Keratinocyte (primary cell): ENCODE measurements at regions not wholly inside any gene's neighbourhood (a gene's known extent, or its start where the extent isn't known, plus 50 kb on each side); places are given as distances from the start of the nearest gene placed in this dataset.
"Not testable (repeated sequence)": the region's sequence is repeated elsewhere in the genome, so short reads cannot be mapped to it uniquely, and the experiment has no call there.

ENCODE experiments used
- DNase-seq: peaks from one replicate; pipeline ENCODE4 v3.0.0-alpha.2; 2011; ENCODE audit warnings: low read depth, missing footprints, low spot score
- FAIRE-seq: peaks from 2 replicates; lab custom pipeline; 2011; peaks lifted over from hg19 to GRCh38; lab: Jason Lieb, UNC
- H2AFZ ChIP-seq: 2 replicates; pipeline ENCODE4 v1.6.0; 2012; ENCODE audit warnings: low read length, control low read depth, inconsistent platforms; ENCODE audit not compliant: control insufficient read depth
- H3K27ac ChIP-seq: 2 replicates; pipeline ENCODE4 v1.5.1; 2011; ENCODE audit warnings: low read length; ENCODE audit not compliant: control insufficient read depth, insufficient read depth
- H3K27me3 ChIP-seq: 3 replicates; pipeline ENCODE4 v1.6.0; 2011; ENCODE audit warnings: low read length; ENCODE audit not compliant: control insufficient read depth, insufficient read depth; ENCODE audit errors: extremely low read depth
- H3K36me3 ChIP-seq, 2 experiments: 2 replicates in 1 of 2; 3 replicates in 1 of 2; pipeline ENCODE4 v1.5.1; 2011; ENCODE audit warnings: low read length in 2 of 2, mild to moderate bottlenecking in 1 of 2; ENCODE audit not compliant: control insufficient read depth in 2 of 2, insufficient read depth in 2 of 2; ENCODE audit errors: extremely low read depth in 1 of 2
- H3K4me1 ChIP-seq: 3 replicates; pipeline ENCODE4 v1.5.1; 2011; ENCODE audit warnings: low read length; ENCODE audit not compliant: control insufficient read depth, insufficient read depth; ENCODE audit errors: extremely low read depth
- H3K4me2 ChIP-seq: 3 replicates; pipeline ENCODE4 v1.6.0; 2011; ENCODE audit warnings: low read depth, low read length; ENCODE audit not compliant: control insufficient read depth, insufficient read depth; ENCODE audit errors: extremely low read depth
- H3K4me3 ChIP-seq, 3 experiments: fragments of 200-600 bp in 1 of 3; sonication (generic) in 1 of 3; 2 replicates in 2 of 3; 3 replicates in 1 of 3; pipeline ENCODE4 v1.5.1; 2011 to 2016; ENCODE audit warnings: low read length in 3 of 3, mild to moderate bottlenecking in 3 of 3, control low read depth in 2 of 3, inconsistent platforms in 1 of 3, low read depth in 1 of 3, mixed read lengths in 1 of 3, mixed run types in 1 of 3, moderate library complexity in 1 of 3; ENCODE audit not compliant: control insufficient read depth in 2 of 3, insufficient read depth in 2 of 3; ENCODE audit errors: extremely low read depth in 1 of 3
- H3K79me2 ChIP-seq: 2 replicates; pipeline ENCODE4 v1.6.0; 2012; ENCODE audit warnings: low read length; ENCODE audit not compliant: control insufficient read depth, insufficient read depth
- H3K9ac ChIP-seq: 3 replicates; pipeline ENCODE4 v1.6.0; 2011; ENCODE audit warnings: low read length; ENCODE audit not compliant: control insufficient read depth, insufficient read depth; ENCODE audit errors: extremely low read depth
- H3K9me1 ChIP-seq: 3 replicates; pipeline ENCODE4 v1.6.0; 2011; ENCODE audit warnings: low read length; ENCODE audit not compliant: control insufficient read depth, insufficient read depth; ENCODE audit errors: extremely low read depth
- H3K9me3 ChIP-seq: 2 replicates; pipeline ENCODE4 v1.5.1; 2012; ENCODE audit warnings: low read depth, low read length; ENCODE audit not compliant: control insufficient read depth
- H4K20me1 ChIP-seq: 3 replicates; pipeline ENCODE4 v1.6.0; 2011; ENCODE audit warnings: low read length; ENCODE audit not compliant: control insufficient read depth, insufficient read depth; ENCODE audit errors: extremely low read depth
- EZH2 ChIP-seq: IDR thresholded peaks from one replicate; pipeline ENCODE4 v1.6.1; 2012; ENCODE audit warnings: inconsistent platforms, mild to moderate bottlenecking, low read length, moderate library complexity
- dilution Hi-C: fragments of 300-500 bp; cut with MboI; formaldehyde crosslinking; loops from one replicate; pipeline ENCODE4 v1.7.0; 2020; ENCODE audit warnings: low sequenced_read_pairs; ENCODE audit not compliant: extremely low pct_ligation_motif_present
- TF ChIP-seq, protein P1 (sequence below), 3 experiments: IDR thresholded peaks in 1 of 3; conservative IDR thresholded peaks in 1 of 3; optimal IDR thresholded peaks in 1 of 3; 2 replicates in 2 of 3; 3 replicates in 1 of 3; pipeline versions ENCODE3 to v1.5.1; 2011; ENCODE audit warnings: low read length in 3 of 3, mild to moderate bottlenecking in 3 of 3, moderate library complexity in 2 of 3, control low read depth in 1 of 3, inconsistent platforms in 1 of 3; ENCODE audit not compliant: insufficient read depth in 2 of 3; ENCODE audit errors: extremely low read depth in 1 of 3

DNA sequence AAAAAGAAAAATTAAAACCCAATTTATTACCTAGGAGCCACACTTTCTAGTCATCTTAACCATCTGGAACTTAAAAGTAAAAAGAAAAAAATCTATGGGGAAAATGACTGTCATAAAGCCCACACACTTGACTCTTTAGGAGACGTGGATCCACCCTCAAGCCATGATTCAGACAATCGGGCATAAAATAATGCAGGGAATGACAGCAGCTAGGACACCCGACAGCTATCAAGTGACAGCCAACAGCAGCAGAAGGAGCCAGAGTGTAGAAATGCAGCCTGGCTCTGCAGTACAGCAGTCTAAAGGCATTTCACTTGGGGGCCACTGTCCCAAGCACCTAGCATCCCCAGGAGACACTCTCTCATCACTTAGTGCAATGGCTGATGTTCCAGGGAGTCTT is 226.9 kb downstream of the CAAP1 start:
- Histone ChIP-seq H4K20me1 (no peaks in the 10 kb centered on the region), H3K4me2 (no peak overlapping the region), H3K4me3 (no peak overlapping the region), H3K79me2 (no peaks in the 10 kb centered on the region), H3K4me1 (no peaks in the 10 kb centered on the region), H3K27me3 (no peaks in the 10 kb centered on the region), H3K27ac (no peak overlapping the region), H3K9me3 (no peaks in the 10 kb centered on the region), H3K9ac (no peak overlapping the region), H2AFZ (no peak overlapping the region), H3K36me3 (no peaks in the 10 kb centered on the region), H3K9me1 (no peaks in the 10 kb centered on the region)
- TF ChIP-seq EZH2: no peak
- TF ChIP-seq, protein P1, sequence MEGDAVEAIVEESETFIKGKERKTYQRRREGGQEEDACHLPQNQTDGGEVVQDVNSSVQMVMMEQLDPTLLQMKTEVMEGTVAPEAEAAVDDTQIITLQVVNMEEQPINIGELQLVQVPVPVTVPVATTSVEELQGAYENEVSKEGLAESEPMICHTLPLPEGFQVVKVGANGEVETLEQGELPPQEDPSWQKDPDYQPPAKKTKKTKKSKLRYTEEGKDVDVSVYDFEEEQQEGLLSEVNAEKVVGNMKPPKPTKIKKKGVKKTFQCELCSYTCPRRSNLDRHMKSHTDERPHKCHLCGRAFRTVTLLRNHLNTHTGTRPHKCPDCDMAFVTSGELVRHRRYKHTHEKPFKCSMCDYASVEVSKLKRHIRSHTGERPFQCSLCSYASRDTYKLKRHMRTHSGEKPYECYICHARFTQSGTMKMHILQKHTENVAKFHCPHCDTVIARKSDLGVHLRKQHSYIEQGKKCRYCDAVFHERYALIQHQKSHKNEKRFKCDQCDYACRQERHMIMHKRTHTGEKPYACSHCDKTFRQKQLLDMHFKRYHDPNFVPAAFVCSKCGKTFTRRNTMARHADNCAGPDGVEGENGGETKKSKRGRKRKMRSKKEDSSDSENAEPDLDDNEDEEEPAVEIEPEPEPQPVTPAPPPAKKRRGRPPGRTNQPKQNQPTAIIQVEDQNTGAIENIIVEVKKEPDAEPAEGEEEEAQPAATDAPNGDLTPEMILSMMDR (optimal IDR thresholded peaks at IDR 0.05 in 1 of 3, IDR thresholded peaks at IDR 0.05 in 1 of 3, conservative IDR thresholded peaks at IDR 0.05 in 1 of 3; ENCODE audit: extremely low read depth in 1 of 3, insufficient read depth in 2 of 3, low read length in 3 of 3): no peak
- FAIRE-seq (no peak), DNase-seq (no peak)
- dilution Hi-C loops: no loop called here

DNA sequence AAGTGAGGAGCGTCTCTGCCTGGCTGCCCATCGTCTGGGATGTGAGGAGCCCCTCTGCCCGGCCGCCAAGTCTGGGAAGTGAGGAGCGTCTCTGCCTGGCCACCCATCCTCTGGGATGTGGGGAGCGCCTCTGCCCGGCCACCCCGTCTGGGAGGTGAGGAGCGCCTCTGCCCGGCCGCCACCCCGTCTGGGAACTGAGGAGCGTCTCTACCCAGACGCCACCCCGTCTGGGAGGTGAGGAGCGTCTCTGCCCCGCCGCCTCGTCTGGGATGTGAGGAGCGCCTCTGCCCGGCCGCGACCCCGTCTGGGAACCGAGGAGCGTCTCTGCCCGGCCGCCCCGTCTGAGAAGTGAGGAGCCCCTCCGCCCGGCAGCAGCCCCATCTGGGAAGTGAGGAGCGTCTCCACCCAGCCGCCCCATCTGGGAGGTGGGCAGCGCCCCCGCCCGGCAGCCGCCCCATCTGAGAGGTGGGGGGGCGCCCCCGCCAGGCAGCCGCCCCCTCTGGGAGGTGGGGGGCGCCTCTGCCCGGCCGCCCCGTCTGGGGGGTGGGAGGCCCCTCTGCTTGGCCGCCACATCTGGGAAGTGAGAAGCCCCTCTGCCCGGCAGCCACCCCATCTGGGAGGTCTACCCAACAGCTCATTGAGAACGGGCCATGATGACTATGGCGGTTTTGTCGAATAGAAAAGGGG is 228.4 kb downstream of the CAAP1 start:
- not testable (repeated sequence) for H3K4me1 ChIP-seq, FAIRE-seq

DNA sequence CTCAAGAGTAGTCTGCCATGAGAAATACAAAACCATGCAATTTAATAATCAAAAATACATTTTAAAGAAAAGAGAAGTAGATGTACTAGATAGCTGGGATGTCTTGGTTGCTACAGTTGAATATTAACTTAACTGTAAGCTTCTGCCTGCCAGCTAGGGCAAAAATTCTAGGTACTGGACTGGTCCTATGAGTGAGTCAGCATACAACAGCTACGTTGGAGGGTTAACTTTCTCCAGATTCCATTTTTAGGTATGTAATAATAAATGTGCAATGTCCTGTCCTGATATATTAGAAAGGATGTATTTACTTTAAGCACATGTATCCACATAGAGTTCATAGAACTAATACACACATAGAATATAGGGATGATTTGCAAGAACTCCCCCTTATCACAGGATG is 230.1 kb downstream of the CAAP1 start:
- no peaks in the 10 kb centered on the region for H4K20me1 ChIP-seq
- no peaks in the 10 kb centered on the region for H3K79me2 ChIP-seq
- no peak for FAIRE-seq
- no peak for DNase-seq
- H3K4me1 ChIP-seq: no peaks in the 10 kb centered on the region
- TF ChIP-seq, protein P1 (optimal IDR thresholded peaks at IDR 0.05 in 1 of 3, IDR thresholded peaks at IDR 0.05 in 1 of 3, conservative IDR thresholded peaks at IDR 0.05 in 1 of 3; ENCODE audit: extremely low read depth in 1 of 3, insufficient read depth in 2 of 3, low read length in 3 of 3): no peak
- no peak for TF ChIP-seq EZH2
- H3K36me3 ChIP-seq: no peaks in the 10 kb centered on the region
- no peak overlapping the region for H3K4me2 ChIP-seq
- H3K4me3 ChIP-seq: no peak overlapping the region
- H3K27ac ChIP-seq: no peak overlapping the region
- no peak overlapping the region for H2AFZ ChIP-seq
- H3K27me3 ChIP-seq: no peaks in the 10 kb centered on the region
- H3K9me3 ChIP-seq: no peaks in the 10 kb centered on the region
- dilution Hi-C loops: no loop called here
- no peaks in the 10 kb centered on the region for H3K9me1 ChIP-seq
- no peak overlapping the region for H3K9ac ChIP-seq

More for the DNA sequence above, 228.4 kb downstream of the CAAP1 start:
- H3K27me3 ChIP-seq, DNase-seq, H3K9me3 ChIP-seq, H3K27ac ChIP-seq, H3K79me2 ChIP-seq, H3K9ac ChIP-seq, dilution Hi-C loops, H3K9me1 ChIP-seq, H2AFZ ChIP-seq, H3K4me2 ChIP-seq, H4K20me1 ChIP-seq, H3K4me3 ChIP-seq, H3K36me3 ChIP-seq: not testable (repeated sequence)
